Stimulated activated CD4-positive, alpha-beta T cell treated with anti-CD3 and anti-CD28 coated beads, TNF-alpha, amount 100 ng/mL, for 48 hours (primary cell): ENCODE measurements at regions not wholly inside any gene's neighbourhood (a gene's known extent, or its start where the extent isn't known, plus 50 kb on each side); places are given as distances from the start of the nearest gene placed in this dataset.
A peak's percentile ranks its signal among the peaks of the same experiment; 100 is the strongest.
"Not testable (repeated sequence)": the region's sequence is repeated elsewhere in the genome, so short reads cannot be mapped to it uniquely, and the experiment has no call there.

ENCODE experiments used
- DNase-seq, 3 donors: peaks; one replicate each; pipeline ENCODE4 v3.0.0-alpha.2; 2020; ENCODE audit warnings: low read depth in 3 of 3

GRCh38 chr3:75444634-75445033 is 219.5 kb upstream of the FRG2C start:
- DNase-seq = not testable (repeated sequence)

DNA sequence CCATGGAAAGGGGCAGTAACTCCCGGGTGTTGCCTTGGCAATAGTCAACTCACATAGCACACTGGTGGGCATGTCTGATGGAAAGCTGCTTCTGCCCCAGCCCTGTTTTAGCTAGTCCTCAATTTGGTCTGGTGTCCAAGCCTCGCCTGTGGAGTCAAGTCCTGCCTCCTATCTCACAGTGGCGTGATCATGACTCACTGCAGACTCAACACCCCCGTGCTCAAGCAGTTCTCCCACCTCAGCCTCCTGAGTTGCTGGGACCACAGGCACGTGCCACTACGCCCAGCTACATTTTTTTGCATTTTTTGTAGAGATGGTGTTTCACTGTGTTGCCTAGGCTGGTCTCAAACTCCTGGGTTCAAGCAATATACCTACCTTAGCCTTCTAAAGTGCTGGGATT is 218.9 kb upstream of the FRG2C start:
- not testable (repeated sequence) for DNase-seq

GRCh38 chr3:75446948-75447347 is 217.2 kb upstream of the FRG2C start:
- DNase-seq = not testable (repeated sequence)

GRCh38 chr3:75453328-75453727 is 210.8 kb upstream of the FRG2C start:
- DNase-seq = not testable (repeated sequence)

- DNase-seq = not testable (repeated sequence)
Observed at GRCh38 chr3:75453839-75454238, 210.3 kb upstream of the FRG2C start.

DNA sequence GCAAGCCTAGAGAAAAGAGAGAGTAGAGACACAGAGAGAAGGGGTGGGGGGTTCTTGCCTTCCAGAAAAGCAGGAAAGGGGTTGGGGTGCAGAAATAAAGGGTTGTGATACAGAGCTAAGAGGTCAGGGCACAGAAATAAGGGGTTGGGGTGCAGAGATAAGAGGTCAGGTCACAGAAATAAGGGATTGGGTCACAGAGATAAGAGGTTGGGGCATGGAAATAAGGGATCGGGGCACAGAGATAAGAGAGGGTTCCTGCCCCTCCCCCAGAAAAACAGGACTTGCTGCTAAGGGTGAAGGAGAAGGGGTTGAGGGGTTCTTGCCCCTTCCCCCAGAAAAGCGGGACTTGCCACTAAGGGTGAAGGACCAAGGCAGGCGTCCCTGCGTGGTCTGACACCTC is 189.6 kb upstream of the FRG2C start:
- DNase-seq = not testable (repeated sequence)

GRCh38 chr3:75496600-75496999 is 167.5 kb upstream of the FRG2C start:
- DNase-seq = not testable (repeated sequence)

- not testable (repeated sequence) for DNase-seq
Observed at GRCh38 chr3:75500357-75500756, 163.8 kb upstream of the FRG2C start.

GRCh38 chr3:75502171-75502570 is 162.0 kb upstream of the FRG2C start:
- DNase-seq = not testable (repeated sequence)

DNA sequence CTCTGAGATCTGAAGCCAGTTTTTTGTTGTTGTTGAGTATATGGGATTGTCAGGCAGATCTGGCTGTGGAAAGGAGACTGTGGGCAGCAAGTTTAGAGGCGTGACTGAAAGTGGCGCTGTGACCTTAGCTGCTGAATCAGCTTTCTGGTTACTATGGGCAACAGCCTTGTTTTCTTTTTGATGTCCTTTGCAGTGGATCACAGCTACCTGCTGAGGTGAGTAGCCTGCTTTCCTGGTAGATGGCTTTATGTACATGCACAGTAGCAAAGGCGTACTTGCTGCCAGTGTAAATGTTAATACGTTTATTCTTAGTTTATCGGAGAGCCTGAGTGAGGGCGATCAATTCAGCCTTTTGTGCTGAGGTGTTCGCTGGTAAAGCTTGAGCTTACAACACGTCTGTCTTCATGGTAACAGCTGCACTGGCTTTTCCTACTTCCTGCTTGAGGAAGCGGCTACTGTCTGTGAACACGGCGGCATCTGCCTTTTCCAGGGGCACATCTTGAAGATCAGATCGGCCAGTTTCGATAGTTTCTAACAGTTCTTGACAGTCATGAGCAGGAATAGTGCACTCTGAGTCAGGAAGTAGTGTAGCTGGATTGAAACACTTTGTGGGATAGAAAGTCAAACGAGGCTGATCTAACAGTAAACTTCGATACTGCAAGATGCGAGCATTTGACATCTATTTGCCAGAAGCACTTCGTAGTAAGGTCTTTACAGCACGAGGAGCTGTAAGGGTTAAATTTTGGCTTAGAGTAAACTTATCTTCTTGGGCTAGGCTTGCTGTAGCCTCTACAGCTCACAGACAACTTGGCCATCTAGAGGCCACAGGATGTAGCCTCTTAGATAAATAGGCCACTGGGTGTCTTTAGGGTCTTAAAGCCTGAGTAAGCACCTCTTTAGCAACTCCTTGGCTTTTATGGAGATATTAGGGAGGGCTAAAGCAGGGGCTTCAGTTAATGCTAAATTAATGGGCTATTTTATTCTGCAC is 161.1 kb upstream of the FRG2C start:
- not testable (repeated sequence) for DNase-seq

GRCh38 chr3:75506603-75507002 is 157.5 kb upstream of the FRG2C start:
- DNase-seq = no peak

DNA sequence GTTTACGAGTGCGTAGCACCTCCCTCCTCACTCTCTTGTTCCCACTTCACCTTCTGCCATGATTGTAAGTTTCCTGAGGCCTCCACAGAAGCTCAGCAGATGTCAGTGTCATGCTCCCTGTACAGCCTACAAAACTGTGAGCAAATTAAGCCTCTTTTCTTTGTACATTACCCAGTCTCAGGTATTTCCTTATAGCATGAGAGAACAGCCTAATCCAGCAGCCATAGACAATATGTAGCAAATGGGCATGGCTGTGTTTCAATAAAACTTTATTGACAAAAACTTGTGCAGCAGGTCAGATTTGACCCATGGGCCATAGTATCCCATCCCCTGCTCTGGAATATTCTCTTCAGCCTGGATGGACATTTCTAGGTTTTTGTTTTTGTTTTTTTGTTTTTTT is 156.2 kb upstream of the FRG2C start:
- DNase-seq = not testable (repeated sequence)

DNA sequence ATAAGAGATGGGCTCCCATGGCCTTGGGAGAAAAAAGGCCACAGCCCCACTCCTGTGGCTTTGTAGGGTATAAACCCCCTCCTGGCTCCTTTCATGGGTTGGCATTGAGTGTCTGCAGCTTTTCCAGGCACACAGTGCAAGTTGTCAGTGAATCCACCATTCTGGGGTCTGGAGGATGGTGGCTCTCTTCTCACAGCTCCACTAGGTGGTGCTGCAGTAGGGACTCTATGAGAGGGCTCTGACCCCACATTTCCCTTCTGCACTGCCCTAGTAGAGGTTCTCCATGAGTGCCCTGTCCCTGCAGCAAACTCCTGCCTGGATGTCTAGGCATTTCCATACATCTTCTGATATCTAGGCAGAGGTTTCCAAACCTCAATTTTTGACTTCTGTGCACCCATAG is 136.5 kb upstream of the FRG2C start:
- not testable (repeated sequence) for DNase-seq

DNA sequence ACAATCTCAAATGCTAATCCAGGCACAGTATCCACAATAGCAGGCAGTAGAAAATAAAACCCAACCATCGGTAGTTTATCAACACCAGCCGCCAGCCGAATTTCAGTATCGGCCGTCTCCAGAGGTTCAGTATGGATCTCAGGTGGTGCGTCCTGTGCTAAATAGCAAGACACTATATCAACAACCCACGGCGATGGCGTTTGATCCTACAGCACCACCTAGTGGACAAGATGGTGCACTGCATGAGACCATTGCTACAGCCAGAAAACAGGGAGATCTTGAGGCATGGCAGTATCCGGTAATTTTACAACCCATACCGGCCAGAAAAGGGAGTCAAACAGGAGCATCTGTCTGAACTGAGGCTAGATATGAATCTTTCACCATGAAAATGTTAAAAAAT is 112.0 kb upstream of the FRG2C start:
- peak in 2 of 3 donors; percentile 1 to 8 for DNase-seq

GRCh38 chr3:75564427-75564826 is 99.7 kb upstream of the FRG2C start:
- DNase-seq = not testable (repeated sequence)

GRCh38 chr3:75572303-75572702 is 91.8 kb upstream of the FRG2C start:
- DNase-seq = not testable (repeated sequence)

GRCh38 chr3:75579091-75579490 is 85.0 kb upstream of the FRG2C start:
- not testable (repeated sequence) for DNase-seq

GRCh38 chr3:75579536-75579935 is 84.6 kb upstream of the FRG2C start:
- DNase-seq = not testable (repeated sequence)

DNA sequence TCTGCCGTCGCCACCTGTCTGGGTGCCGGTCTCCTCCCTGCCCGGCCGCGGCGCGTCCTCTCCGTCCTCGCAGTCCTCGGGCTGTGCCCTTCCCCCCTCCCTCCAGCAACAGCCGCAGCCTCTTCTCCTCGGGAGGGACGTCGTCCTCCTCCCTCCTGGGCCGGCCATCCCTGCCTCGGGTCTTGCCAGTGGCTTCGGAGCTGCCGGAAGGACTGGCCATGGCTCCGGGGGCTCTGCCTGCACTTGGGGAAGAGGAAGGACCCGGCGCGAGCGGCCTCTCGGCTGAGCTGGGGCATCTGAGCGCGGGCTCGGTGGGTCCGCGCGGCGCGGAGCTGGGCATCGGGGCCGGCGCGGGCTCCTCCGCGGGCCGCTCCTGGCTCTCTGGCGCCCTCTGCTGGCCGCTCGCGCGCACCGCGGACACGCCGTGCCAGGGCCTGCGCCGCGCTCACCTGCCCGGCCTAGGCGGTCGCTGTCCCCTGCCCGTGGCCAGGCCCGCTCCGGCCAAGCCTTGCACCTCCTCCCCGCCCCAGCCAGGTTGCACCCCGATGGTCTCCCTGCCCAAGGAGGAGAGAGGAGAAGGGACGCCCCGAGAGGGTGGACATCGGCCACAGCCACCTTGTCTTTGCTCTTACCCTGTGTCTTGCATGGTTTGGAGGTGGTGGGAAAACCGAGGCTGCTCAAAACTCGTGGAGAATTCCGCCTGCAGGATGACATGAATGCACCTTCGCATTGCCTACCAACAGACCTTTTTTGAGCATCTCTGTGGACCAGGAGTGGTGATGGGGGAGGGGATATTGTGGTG is 83.9 kb upstream of the FRG2C start:
- peak; percentile 14 to 28 (median 23) for DNase-seq

DNA sequence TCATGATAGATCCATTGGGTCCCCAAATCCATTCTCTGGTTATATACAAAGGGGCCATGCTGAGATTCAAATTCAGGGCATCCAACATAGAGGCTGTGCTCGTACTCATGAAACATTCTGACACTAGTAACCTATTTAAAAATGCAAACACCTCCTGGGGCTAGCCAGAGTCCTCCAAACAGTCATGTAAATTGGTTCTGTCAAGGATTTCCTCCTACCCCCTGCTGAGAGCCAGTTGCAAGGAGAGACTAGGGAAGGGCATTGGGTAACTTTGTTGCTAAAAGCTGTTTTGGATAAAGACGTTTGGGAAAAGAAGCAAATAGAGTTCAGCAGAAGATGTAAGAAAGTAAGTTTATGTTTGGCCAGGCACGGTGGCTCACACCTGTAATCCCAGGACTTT is 81.6 kb upstream of the FRG2C start:
- DNase-seq = not testable (repeated sequence)

GRCh38 chr3:75583116-75583515 is 81.0 kb upstream of the FRG2C start:
- DNase-seq = not testable (repeated sequence)

- not testable (repeated sequence) for DNase-seq
Observed at GRCh38 chr3:75587695-75588094, 76.4 kb upstream of the FRG2C start.
